NCI-H446 treated with DMSO at 0.1 percent for 48 hours (cell line): ENCODE measurements at regions not wholly inside any gene's neighbourhood (a gene's known extent, or its start where the extent isn't known, plus 50 kb on each side); places are given as distances from the start of the nearest gene placed in this dataset.
"Not testable (repeated sequence)": the region's sequence is repeated elsewhere in the genome, so short reads cannot be mapped to it uniquely, and the experiment has no call there.

Experiments used
- DNase-seq: peaks from one replicate; lab custom pipeline; 2025; lab: John Stamatoyannopoulos, UW

DNA sequence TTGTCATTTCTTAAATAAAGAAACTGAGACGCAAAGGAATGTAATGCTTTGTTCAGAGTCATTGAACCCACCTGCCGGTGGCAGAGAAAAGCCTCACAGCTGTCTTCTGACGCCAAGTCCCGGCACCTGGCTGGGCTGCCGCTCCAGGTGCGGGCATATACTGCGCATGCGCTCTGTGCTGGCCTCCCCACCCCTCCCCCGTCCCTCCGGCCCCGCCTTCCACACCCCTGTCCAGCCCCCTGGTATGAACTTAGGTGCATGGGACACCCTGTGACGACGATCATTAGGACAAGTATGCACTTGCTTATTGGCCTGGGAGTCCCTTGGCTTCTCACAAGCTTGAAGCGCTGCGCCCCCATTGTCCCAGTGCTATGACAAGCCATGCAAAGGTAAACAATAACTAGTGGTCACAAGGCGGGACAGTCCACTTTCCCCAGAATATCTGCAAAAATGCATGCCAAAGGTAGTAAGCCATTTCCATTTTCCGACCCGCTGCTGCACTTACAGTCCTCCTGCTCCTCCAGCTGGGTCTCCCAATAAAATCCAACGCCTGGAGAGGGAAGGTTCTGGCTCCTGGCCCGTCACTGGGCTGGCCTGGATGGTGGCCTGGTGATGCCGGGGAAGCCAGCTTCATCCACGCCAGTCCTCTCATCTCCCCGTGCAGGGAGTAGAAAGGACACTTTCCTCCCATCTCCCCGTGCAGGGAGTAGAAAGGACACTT, 100.4 kb downstream of the PSMG1 start:
- DNase-seq: no peak

DNA sequence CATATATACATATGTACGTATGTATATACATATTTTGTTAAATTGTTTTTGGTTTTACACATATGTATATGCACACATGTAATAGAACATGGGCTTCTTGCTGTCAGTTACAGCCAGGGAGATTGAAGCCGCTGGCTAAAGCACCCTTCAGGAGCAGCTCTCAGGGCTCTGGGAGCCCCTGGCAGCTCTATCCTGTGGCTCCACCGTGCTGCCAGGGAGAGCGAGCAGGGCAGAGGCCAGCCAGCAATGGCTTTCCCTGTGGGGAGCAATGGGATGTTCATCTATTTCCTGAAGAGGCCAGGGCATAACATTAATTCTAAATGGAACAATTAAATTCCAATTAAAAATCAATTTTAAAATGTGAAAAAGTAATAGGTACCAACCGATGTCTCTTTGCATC, 102.9 kb downstream of the PSMG1 start:
- no peak for DNase-seq

DNA sequence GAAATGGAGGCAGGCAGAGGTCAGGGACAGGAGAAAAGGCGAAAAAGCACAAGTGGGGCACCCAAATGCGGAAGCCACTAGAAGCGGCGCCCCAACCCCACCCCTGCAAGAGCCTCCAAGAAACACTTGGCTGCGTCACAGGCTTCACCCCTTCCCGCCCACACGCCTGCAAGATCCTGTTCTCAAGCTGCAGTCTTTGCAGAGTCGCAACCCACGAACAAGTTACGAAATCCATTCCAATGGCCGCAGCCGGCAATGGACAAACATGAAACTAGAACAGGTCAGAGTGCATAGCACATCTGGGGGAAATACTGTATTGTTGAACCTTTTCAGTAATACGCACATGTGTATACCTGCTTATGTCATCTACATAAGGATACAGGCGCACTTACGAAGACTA, 103.6 kb downstream of the PSMG1 start:
- DNase-seq: no peak

DNA sequence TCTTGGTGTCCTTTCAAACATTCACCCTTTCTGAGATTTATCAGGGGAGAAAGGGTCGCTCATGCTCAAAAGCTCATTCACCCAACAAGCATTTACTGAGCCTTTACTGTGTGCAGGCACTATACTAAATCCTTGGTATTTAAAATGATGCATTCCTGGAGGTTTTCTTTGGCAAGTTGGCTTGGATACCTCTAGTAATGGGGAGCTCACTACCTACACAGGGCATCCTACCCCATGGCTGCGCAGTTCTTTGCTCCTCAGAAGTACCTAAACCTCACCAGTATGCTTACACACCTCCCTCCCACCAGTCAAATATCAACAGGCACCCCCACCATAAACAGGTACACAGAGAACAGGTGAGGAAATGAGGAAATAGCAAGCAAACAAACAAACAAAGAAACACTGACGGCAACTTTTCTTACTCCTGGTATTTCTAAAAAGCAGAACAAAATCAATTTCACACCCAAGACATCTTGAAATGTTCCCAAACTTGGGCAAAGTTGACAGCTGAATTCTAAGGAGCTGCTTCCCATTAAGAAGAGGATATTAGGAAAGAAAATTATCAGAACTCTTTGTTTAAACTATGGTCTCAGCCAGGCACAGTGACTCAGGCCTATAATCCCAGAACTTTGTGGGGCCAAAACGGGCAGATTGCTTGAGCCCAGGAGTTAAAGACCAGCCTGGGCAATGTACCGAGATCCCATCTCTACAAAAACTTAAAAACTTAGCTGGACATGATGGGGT, 104.8 kb downstream of the PSMG1 start:
- DNase-seq: no peak

DNA sequence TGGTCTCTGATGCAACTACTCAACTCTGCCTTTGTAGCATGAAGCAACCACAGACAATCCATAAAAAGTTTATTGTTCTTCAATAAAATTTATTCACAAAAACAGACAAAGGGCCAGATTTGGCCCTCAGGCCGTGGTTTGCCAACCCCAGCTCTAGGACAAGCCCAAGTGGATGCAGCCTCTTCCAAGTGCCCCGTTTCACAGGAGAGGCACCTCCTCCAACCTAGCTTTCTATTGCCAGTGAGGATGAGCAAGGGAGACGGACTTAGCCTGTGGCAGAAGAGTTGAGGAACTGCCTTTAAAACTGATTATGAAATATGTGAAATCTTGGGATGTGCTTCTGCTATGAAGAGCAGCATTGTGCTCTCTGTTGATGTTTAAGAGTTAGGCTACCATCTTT, 105.4 kb downstream of the PSMG1 start:
- DNase-seq: no peak

DNA sequence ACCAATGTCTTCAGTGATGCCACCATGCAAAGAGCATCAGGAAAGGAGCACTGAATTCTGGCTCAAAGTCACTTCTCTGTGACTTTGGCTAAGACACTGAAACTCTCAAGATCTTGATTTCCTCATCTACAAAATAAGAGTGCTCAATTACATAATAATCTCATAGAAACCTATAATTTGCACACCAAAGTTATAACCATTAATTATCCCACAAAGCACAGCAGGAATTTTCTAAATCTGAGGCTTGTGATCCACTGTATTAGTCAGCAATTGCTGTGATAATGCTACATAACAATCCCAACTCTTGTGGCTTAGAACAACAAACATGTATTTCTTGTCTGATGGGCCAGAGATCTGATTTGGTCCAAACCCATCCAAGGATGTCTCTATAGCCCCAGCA, 108.7 kb downstream of the PSMG1 start:
- DNase-seq: no peak

DNA sequence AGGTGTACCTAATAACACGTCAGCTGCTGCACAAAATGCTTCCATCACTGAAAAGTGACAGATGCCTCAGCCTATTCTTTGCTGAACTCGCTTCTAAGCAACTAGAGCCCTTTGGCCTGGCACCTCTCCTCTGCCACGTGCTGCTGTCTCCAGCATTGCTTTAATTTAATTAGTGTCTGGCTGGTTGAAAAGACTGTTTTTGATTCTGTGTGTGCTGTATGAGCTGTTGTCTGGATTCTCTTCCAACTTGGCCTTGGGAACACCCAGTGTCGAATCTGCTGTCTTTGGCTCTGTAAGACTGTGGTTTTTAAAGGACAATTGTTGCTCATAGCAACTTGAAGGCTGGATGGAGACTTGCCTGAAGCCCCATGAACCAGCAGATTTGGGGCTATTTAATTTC, 109.5 kb downstream of the PSMG1 start:
- peak; percentile 32 for DNase-seq

DNA sequence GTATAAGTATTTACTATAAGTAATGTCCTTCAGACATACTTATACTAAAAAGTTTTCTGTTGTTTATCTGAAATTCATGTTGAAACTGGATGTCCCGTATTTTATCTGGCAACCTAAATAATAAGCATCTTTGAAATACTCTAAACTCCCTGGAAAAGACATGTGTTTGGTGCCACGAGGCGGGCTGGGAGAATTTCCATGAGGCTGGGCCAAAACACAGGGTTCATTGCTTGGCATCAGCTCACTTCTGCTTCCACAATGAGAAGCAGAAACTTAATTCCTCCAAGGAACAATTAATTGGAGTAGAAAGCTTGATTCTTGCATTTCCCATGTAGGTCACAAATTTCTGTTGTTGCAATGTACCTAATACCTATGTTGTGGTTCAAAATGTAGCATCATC, 110.2 kb downstream of the PSMG1 start:
- no peak for DNase-seq

DNA sequence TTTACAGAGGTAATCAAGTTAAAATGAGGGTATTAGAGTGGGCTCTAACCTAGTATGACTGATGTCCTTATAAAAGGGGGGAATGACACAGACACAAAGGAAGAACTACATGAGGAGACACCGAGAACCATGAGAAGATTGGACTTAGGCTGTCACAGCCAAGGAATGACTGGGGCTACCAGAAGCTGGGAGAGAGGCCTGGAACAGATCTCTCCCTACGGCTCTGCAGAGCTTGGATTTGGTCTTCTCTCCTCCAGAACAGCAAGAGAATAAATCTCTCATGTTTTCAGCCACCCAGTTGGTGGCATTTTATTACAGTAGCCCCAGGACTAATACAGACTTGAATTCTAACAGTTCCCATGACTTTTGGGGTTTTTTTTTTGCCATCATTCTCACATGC, 110.8 kb downstream of the PSMG1 start:
- no peak for DNase-seq

DNA sequence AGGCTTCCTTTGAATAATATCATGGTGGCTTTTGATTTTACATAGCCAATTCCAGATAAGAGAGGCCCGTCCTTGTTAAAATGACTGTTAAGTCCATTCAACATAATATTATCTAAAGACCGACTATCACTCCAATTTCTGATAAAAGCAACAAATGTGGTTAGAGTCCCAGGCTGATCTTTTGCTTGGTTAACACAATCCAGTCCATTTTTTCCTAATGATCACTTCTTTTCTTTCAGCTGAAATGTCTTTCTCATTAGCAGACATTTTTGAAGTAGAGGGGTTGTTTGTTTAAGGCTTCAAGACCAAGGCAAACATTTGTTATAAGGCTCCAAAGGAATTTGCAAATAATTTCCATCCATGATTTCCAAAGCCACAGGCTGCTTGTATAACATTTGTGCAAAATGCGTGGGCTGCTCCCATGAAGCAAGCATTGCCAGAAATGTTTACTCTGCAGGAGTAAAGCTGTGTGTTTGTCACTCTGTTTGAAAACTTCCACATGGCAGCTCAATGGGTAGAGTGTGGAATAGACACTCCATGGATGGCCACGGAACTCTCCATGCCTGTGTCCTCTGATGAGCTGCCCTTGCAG, 111.5 kb downstream of the PSMG1 start:
- no peak for DNase-seq

DNA sequence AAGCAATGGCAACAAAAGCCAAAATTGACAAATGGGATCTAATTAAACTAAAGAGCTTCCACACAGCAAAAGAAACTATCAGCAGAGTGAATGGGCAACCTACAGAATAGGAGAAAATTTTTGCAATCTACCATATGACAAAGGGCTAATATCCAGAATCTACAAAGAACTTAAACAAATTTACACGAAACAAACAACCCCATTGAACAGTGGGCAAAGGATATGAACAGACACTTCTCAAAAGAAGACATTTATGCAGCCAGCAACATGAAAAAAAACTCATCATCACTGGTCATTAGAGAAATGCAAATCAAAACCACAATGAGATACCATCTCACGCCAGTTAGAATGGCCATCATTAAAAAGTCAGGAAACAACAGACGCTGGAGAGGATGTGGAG, 113.4 kb downstream of the PSMG1 start:
- not testable (repeated sequence) for DNase-seq

DNA sequence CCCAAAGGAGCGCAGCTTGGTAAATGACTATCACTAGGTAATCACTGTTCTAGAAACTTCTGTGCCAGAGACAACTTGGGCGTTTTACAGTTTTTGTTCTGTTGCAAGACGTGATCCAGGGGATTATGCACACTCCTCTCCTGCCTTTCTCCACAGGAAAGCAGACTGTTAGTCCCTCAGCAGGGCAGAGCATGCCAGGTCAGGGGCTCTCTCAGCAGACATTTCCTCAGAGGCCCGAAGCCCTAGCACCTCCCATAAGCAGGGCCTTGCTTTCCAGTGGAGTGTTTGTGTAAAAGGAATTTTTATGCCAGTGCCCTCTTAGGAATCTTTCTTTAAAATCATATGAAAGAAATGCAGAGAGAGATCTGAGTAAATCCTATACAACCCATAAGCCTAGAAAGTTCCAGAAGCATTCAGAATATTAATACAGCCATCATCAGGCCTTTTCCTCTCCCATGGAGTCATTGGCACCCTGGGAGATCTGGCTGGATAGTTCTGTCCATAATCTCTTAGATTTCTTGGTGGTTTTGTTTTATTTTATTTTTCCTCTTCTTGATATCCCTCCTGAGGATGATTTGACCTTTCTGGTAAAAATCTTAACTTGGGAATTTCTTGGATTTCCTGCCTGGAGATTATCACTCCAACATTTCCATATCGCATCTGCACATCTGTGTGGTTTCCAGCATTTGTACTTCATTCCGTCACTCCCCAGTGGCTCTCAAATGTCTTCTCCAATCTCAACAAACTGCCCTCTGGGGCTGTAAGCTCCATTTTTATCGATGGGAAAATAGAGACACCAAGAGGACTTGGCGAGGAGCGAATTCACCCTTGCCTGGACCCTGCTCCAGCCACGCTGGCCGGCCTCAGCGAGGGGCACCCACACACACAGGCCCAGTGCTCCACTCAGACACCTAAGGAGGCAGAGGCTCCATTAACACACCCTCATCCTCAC, 116.1 kb downstream of the PSMG1 start:
- no peak for DNase-seq

DNA sequence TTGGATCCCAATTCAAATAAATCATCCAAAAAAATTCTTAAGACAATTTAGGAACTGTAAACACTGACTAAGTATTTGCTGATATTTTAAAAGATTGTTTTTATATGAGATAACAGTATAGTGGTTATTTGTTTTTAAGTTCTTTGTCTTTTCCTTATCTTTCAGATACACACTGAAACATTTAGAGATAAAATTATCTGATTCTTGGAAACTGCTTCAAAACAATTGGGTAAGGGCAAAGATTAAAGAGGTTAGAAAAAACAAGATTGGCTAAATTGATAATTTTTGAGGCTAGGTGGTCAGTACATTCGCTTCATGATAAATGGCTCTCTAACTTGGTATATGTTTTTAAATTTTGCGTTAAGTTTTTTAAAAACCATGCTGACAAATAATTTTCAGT, 117.3 kb downstream of the PSMG1 start:
- DNase-seq: no peak

DNA sequence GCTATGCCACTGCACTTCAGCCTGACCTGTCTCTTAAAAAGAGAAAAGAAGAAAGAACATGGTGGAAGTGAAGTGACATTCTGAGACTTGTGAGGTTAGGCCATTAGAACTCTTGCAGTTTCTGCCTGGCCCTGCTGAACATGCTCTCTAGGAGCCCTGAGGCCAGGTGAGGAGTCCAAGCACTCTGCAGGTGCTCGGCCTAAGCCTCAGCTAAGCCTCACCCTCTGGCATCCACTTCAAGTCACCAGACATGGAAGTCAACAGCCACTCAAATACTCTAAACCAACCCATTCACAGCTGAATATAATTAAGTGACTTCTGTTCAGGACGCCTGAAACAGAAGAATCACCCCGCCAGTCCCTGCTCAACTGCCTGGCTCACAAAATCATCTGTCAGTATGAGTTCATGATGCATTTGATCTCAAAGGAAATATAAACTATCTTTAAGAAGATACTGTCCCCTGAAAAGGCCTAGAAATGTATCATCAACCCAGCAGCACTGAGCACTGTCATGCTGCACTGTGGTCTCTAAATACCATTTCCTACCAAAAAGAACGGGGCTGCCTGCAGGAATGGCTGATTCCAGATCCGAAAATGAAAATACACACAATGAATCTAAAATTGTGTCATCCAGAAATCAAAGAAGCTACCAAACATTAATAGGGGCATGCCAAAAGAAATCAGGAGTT, 118.8 kb downstream of the PSMG1 start:
- DNase-seq: no peak

DNA sequence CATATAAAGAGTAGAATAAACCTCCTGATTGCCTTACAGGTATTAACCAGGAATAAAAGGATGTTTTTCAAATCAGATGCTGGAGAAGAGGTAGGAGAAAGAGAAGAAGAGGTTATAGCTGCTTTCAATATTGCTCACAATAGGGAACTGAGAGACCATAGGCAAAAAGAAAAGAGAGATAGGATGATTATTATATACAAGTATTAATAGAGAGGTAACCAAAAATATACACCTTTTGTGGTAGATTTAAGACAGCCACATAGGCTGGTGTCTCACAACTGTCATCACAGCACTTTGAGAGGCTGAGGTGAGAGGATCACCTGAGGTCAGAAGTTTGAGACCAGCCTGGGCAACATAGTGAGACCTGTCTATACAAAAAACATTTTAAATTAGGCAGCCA, 119.7 kb downstream of the PSMG1 start:
- no peak for DNase-seq

DNA sequence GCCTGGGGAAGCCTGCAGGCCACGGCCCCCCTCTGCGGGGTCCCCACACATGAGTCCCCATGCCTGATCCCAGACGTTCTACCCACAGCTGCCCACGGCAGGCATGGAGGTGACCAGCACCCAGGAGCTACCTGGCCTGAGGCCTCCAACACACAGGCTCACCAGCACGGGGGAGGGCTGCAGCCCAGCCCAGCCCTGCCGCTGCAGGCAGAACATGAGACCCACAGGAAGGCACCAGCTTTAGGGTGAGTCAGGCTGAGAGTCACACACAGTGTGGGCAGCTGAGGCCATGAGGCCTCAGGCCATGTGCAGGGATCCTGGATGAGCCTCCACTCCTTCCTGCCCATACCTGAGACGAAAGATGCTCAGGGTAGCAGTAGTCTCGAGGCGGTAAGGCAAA, 121.1 kb downstream of the PSMG1 start:
- DNase-seq: no peak

DNA sequence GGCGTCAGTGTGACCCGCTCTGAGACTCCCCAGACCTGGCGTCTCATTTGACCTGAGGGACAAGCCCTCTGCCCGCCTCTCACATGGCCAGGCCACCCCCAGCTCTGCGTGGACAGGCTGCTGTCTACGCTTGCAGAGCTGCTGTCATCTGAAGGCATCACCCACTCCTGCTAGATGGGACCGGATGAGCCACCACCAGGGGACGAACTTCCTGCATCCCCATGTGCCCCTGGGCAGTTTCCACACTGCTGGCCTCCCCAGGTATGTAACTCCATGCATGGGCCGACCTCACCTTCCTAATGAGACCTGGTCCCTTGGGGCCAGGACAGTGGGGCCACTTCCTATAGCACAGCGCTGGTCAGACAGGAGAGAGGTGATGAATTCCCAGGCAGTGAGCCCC, 121.5 kb downstream of the PSMG1 start:
- DNase-seq: no peak

DNA sequence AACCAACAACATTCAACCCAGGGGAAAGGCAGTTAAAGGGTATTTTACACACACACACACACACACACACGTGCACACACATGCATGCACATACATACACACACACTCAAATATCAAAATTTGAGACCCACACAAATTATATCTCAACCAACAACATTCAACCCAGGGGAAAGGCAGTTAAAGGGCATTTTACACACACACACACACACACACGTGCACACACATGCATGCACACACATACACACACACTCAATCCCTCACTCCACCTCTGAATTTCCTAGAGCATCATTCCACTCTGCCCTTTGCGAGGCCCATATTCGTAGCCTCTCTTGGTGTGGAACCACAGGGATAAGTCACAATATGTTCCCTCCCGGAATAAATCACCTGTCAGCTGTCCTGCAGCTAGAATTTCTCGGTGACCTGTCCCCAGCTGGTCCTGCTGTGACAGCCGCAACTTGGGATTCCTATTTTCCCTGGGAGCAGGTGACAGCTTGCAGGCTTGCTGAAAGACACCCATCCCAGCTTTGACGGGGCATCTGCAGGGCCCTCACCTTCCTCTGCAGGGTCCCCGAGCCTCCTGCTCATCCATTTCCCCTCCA, 122.7 kb downstream of the PSMG1 start:
- no peak for DNase-seq

DNA sequence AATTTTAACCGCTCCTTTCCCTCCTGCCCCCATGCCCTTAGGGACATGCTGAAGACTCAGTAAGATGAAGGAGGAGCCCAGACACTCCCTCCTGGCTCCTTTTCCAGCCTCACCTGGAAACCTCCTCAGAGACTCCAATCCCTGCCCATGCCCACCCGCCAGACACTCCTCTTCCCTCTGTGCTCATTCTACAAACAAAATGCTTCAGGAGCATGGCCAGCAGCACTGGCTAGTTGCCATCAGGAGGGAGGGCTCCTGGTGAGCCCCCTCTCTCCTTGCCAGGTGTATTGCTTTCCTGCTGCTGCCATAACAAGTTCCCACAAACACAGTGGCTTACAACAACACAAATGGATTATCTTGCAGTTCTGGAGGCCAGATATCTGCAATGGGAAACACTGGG, 126.1 kb downstream of the PSMG1 start:
- no peak for DNase-seq

DNA sequence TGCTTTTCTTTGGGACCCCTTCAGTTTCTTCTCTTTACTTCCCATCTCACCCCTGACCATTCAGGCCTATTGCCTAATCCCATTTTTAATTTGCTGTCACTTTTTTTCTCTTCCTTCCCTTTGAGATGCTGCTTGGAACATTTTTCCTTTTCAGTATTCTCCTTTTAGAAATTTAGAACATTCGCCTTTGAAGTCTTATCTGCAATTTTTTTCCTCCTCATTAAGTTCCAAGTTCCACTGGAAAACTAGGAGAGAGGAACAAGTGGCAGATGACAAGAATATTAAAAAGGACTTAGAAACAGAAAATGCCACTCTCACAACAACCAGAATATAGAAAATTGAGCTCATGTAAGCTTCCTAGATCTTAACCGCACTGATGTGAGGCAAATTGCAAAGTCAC, 126.6 kb downstream of the PSMG1 start:
- no peak for DNase-seq

DNA sequence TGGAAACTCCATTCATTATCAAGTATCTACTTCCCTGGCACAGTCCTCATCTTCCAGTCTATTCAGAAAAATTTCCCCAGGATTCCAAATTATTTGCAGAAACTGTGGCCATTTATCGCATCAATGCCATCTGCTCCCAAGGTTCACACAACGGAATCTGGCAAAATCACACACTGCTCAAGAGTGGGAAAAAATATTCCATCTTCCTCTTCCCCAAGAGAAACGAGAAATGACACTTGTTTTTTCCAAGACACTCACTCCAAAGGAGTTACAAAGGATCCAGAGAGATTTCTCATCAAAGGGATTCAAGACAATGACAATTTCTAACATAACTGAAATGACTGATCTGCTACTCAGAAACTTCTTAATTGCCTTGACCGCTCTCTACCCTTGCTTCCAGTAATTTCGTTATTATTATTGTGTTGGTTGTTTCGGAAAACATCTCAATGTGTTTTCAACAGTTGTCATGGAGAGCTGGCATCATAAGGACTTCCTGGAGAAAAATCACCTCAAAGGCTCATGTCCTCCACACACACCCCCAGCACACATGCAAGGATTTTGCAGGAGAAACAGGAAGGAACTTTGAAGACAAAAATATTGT, 128.0 kb downstream of the PSMG1 start:
- DNase-seq: no peak
